ENCODE measurements at regions not wholly inside any gene's neighbourhood (a gene's known extent, or its start where the extent isn't known, plus 50 kb on each side); places are given as distances from the start of the nearest gene placed in this dataset.

DNA sequence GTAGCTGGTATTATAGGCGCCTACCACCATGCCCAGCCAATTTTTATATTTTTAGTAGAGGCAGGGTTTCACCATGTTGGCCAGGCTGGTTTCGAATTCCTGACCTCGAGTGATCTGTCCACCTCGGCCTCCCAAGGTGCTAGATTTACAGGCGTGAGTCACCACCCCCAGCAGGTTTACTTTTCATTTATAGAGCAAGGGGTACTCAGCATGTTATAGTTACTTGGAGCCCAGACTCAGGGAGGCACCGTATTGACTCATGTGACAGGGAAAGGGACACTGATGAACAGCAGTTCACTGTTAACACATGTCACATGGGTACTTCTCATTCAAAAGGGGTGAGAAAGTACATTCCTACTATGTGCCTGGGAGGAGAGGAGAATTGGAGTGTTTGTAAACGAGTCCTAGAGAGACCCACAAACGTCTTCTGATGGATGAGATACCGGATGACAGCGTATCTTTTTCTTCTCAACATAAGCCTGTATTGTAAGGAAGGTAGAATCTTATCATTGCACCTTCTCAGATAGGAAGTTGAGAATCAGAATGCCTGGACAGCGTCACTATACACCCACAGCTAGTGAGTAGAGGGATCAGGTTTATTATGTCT, 510.0 kb downstream of the USP25 start:
- TF ChIP-seq, protein P1, sequence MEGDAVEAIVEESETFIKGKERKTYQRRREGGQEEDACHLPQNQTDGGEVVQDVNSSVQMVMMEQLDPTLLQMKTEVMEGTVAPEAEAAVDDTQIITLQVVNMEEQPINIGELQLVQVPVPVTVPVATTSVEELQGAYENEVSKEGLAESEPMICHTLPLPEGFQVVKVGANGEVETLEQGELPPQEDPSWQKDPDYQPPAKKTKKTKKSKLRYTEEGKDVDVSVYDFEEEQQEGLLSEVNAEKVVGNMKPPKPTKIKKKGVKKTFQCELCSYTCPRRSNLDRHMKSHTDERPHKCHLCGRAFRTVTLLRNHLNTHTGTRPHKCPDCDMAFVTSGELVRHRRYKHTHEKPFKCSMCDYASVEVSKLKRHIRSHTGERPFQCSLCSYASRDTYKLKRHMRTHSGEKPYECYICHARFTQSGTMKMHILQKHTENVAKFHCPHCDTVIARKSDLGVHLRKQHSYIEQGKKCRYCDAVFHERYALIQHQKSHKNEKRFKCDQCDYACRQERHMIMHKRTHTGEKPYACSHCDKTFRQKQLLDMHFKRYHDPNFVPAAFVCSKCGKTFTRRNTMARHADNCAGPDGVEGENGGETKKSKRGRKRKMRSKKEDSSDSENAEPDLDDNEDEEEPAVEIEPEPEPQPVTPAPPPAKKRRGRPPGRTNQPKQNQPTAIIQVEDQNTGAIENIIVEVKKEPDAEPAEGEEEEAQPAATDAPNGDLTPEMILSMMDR (IDR thresholded peaks at IDR 0.05; ENCODE audit: partially characterized antibody, unreplicated experiment): no peak
- Mint-ChIP-seq H3K4me3 (ENCODE audit: unreplicated experiment) (no peak overlapping the region), H3K27ac (ENCODE audit: unreplicated experiment) (no peak overlapping the region), H3K9me3 (ENCODE audit: unreplicated experiment) (no peaks in the 10 kb centered on the region), H3K27me3 (ENCODE audit: unreplicated experiment) (no peaks in the 10 kb centered on the region), H3K4me1 (ENCODE audit: low read depth, unreplicated experiment) (no peaks in the 10 kb centered on the region), H3K36me3 (ENCODE audit: unreplicated experiment) (no peaks in the 10 kb centered on the region)
- DNase-seq: no peak

DNA sequence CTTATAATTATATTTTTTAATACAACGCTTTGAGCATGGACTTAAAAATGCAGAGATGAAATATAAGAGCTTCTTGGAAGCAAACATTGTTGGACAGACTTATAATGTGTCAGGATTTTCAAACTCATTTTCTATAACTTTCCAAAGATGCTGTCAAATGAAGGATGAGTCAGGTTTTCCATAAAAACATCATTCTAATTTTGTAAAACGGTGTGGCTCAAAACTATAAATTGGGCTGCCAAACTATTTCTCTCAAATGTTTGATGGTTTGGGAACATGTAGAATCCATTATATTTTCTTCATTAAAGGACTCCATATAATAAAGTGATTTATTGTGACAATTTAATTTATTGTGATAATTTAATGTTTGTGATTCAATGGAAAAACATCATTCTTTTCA, 511.2 kb downstream of the USP25 start:
- no peaks in the 10 kb centered on the region for H3K4me1 Mint-ChIP-seq (ENCODE audit: low read depth, unreplicated experiment)
- TF ChIP-seq, protein P1 (IDR thresholded peaks at IDR 0.05; ENCODE audit: partially characterized antibody, unreplicated experiment): no peak
- DNase-seq: no peak
- H3K27me3 Mint-ChIP-seq (ENCODE audit: unreplicated experiment): no peaks in the 10 kb centered on the region
- H3K27ac Mint-ChIP-seq (ENCODE audit: unreplicated experiment): no peak overlapping the region
- no peaks in the 10 kb centered on the region for H3K9me3 Mint-ChIP-seq (ENCODE audit: unreplicated experiment)
- H3K4me3 Mint-ChIP-seq (ENCODE audit: unreplicated experiment): no peak overlapping the region
- no peaks in the 10 kb centered on the region for H3K36me3 Mint-ChIP-seq (ENCODE audit: unreplicated experiment)

DNA sequence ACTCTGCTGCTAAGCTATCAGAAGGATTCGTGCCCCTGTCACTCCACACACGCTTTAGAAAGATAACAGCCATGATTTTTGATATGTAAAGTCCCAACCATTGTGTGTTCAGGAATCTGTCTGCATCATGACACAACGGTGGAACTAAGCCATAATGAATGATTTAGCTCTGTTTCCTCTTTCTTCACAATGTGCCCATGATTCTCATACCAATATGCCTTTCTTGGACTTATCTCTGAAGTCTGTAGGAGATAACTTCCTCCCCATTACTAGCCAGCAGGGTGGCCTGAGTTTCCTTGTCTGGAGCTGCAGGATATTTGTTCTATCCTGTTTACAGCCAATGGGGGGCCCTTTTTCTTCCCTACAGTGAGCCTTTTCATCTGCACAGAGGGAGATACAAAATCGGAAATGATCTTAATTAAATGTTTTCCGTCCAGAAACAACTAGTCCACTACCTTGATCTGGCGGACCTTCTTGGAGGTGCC, 511.7 kb downstream of the USP25 start:
- TF ChIP-seq, protein P1 (IDR thresholded peaks at IDR 0.05; ENCODE audit: partially characterized antibody, unreplicated experiment): no peak
- peaks cover 3% of the 10 kb centered on the region for H3K4me1 Mint-ChIP-seq (ENCODE audit: low read depth, unreplicated experiment)
- no peak overlapping the region for H3K27ac Mint-ChIP-seq (ENCODE audit: unreplicated experiment)
- no peak for DNase-seq
- no peaks in the 10 kb centered on the region for H3K36me3 Mint-ChIP-seq (ENCODE audit: unreplicated experiment)
- H3K9me3 Mint-ChIP-seq (ENCODE audit: unreplicated experiment): peaks cover 3% of the 10 kb centered on the region
- H3K4me3 Mint-ChIP-seq (ENCODE audit: unreplicated experiment): no peak overlapping the region
- no peaks in the 10 kb centered on the region for H3K27me3 Mint-ChIP-seq (ENCODE audit: unreplicated experiment)

DNA sequence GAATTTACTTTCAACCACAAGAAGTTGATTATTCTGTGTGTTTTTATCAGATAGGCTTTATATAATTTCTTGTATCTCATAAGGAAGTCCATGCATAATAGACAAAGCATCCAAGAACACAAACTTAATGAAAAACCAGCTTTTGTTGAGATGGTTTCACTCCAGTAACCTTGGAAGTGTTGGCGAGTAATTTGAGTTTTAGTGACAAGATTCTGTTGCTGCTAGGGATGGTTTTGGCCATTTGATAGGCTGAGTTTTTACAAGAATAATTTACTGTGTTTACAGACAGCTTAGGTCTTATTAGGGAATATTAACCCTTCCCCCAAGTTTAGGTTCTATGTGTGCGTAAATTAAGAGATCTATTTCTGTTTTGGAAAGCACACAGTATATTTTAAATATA, 513.6 kb downstream of the USP25 start:
- Mint-ChIP-seq H3K27ac (ENCODE audit: unreplicated experiment) (no peak overlapping the region), H3K9me3 (ENCODE audit: unreplicated experiment) (peaks cover 3% of the 10 kb centered on the region), H3K36me3 (ENCODE audit: unreplicated experiment) (no peaks in the 10 kb centered on the region), H3K27me3 (ENCODE audit: unreplicated experiment) (peaks cover 2% of the 10 kb centered on the region), H3K4me1 (ENCODE audit: low read depth, unreplicated experiment) (peaks cover 3% of the 10 kb centered on the region), H3K4me3 (ENCODE audit: unreplicated experiment) (no peak overlapping the region)
- DNase-seq: no peak
- TF ChIP-seq, protein P1 (IDR thresholded peaks at IDR 0.05; ENCODE audit: partially characterized antibody, unreplicated experiment): no peak

DNA sequence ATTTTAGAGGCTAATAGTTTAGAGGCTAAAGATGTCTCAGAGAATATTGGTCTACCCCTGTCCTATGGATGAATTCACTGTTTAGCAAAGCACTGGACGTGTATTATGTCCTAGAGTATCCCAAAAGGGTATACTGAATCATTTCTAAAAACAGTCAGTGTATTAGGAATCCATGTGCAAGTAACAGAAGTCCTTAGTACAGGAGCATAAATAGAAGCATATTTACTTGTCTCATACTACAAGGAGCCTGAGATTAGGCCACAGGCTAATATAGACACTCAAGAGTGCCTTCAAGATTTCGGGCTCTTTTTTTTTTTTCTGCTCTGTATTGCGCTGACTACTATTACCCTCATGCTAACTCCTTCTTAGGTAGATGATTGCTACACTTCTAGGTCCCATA, 518.9 kb downstream of the USP25 start:
- Mint-ChIP-seq H3K4me3 (ENCODE audit: unreplicated experiment) (no peak overlapping the region), H3K27me3 (ENCODE audit: unreplicated experiment) (peaks cover 2% of the 10 kb centered on the region), H3K36me3 (ENCODE audit: unreplicated experiment) (no peaks in the 10 kb centered on the region), H3K27ac (ENCODE audit: unreplicated experiment) (no peak overlapping the region), H3K9me3 (ENCODE audit: unreplicated experiment) (peaks cover 3% of the 10 kb centered on the region), H3K4me1 (ENCODE audit: low read depth, unreplicated experiment) (peaks cover 3% of the 10 kb centered on the region)
- TF ChIP-seq, protein P1 (IDR thresholded peaks at IDR 0.05; ENCODE audit: partially characterized antibody, unreplicated experiment): no peak
- no peak for DNase-seq

Data from glutamatergic neuron (in vitro differentiated cells).